H9 (cell line): ENCODE measurements at regions not wholly inside any gene's neighbourhood (a gene's known extent, or its start where the extent isn't known, plus 50 kb on each side); places are given as distances from the start of the nearest gene placed in this dataset.

Source experiments
- DNase-seq: peaks from one replicate; pipeline ENCODE4 v3.0.0-alpha.2; 2017
- H2AFZ ChIP-seq: one replicate; pipeline ENCODE4 v1.6.1; 2013; ENCODE audit warnings: mild to moderate bottlenecking, low read length, control low read depth, moderate library complexity
- H2AK5ac ChIP-seq: 2 replicates; pipeline ENCODE4 v1.6.1; 2013; ENCODE audit warnings: low read length, control low read depth, mixed read lengths; ENCODE audit not compliant: insufficient read length
- H2BK120ac ChIP-seq: one replicate; pipeline ENCODE4 v1.6.1; 2013; ENCODE audit warnings: low read depth, mild to moderate bottlenecking, low read length, control low read depth, inconsistent platforms; ENCODE audit not compliant: poor library complexity, severe bottlenecking
- H2BK12ac ChIP-seq: 2 replicates; pipeline ENCODE4 v1.6.1; 2013; ENCODE audit warnings: low read length, control low read depth, mixed read lengths, low read depth; ENCODE audit not compliant: insufficient read length
- H2BK15ac ChIP-seq: 2 replicates; pipeline ENCODE4 v1.6.1; 2013; ENCODE audit warnings: low read depth, low read length, control low read depth
- H2BK20ac ChIP-seq: one replicate; pipeline ENCODE4 v1.6.1; 2013; ENCODE audit warnings: low read depth, mild to moderate bottlenecking, low read length, control low read depth, inconsistent platforms; ENCODE audit not compliant: poor library complexity, severe bottlenecking
- H2BK5ac ChIP-seq: 2 replicates; pipeline ENCODE4 v1.6.1; 2013; ENCODE audit warnings: low read length, control low read depth, mixed read lengths; ENCODE audit not compliant: insufficient read length
- H3K14ac ChIP-seq: 2 replicates; pipeline ENCODE4 v1.6.1; 2013; ENCODE audit warnings: low read length, control low read depth; ENCODE audit not compliant: insufficient read depth
- H3K18ac ChIP-seq: 2 replicates; pipeline ENCODE4 v1.6.1; 2013; ENCODE audit warnings: low read depth, mild to moderate bottlenecking, mixed read lengths, low read length, control low read depth; ENCODE audit not compliant: insufficient read length
- H3K23ac ChIP-seq: 2 replicates; pipeline ENCODE4 v1.6.1; 2013; ENCODE audit warnings: low read length, control low read depth, mixed read lengths, low read depth; ENCODE audit not compliant: insufficient read length
- H3K23me2 ChIP-seq: 2 replicates; pipeline ENCODE4 v1.6.1; 2013; ENCODE audit warnings: low read depth, mild to moderate bottlenecking, mixed read lengths, low read length, control low read depth; ENCODE audit not compliant: insufficient read length, poor library complexity, severe bottlenecking
- H3K27ac ChIP-seq: 2 replicates; pipeline ENCODE4 v1.5.1; 2013; ENCODE audit warnings: low read length, control low read depth, mixed read lengths, low read depth; ENCODE audit not compliant: insufficient read length
- H3K27me3 ChIP-seq: 2 replicates; pipeline ENCODE4 v1.6.1; 2013; ENCODE audit warnings: low read length, control low read depth, inconsistent platforms; ENCODE audit not compliant: insufficient read depth
- H3K4ac ChIP-seq: 2 replicates; pipeline ENCODE4 v1.6.1; 2013; ENCODE audit warnings: low read depth, mild to moderate bottlenecking, control low read depth, inconsistent platforms, low read length, moderate library complexity
- H3K4me1 ChIP-seq: 2 replicates; pipeline ENCODE4 v1.6.1; 2013; ENCODE audit warnings: low read length, control low read depth, inconsistent platforms; ENCODE audit not compliant: insufficient read depth
- H3K4me2 ChIP-seq: 2 replicates; pipeline ENCODE4 v1.6.1; 2013; ENCODE audit warnings: low read length, control low read depth, mixed read lengths; ENCODE audit not compliant: insufficient read length, insufficient read depth
- H3K56ac ChIP-seq: 2 replicates; pipeline ENCODE4 v1.6.1; 2013; ENCODE audit warnings: low read depth, mild to moderate bottlenecking, mixed read lengths, low read length, control low read depth; ENCODE audit not compliant: insufficient read length
- H3K79me1 ChIP-seq: 2 replicates; pipeline ENCODE4 v1.6.1; 2013; ENCODE audit warnings: low read depth, mild to moderate bottlenecking, moderate library complexity, low read length, control low read depth, inconsistent platforms; ENCODE audit not compliant: insufficient read depth, poor library complexity, severe bottlenecking
- H3K79me2 ChIP-seq: 2 replicates; pipeline ENCODE4 v1.6.1; 2013; ENCODE audit warnings: low read length, control low read depth, inconsistent platforms; ENCODE audit not compliant: insufficient read depth
- H3K9ac ChIP-seq: 2 replicates; pipeline ENCODE4 v1.6.1; 2013; ENCODE audit warnings: low read length, control low read depth, mixed read lengths; ENCODE audit not compliant: insufficient read length; ENCODE audit errors: extremely low read depth
- H3K9me3 ChIP-seq: one replicate; pipeline ENCODE4 v1.6.1; 2013; ENCODE audit warnings: low read depth, low read length, inconsistent platforms; ENCODE audit not compliant: control insufficient read depth
- H3T11ph ChIP-seq: one replicate; pipeline ENCODE4 v1.6.1; 2013; ENCODE audit warnings: mild to moderate bottlenecking, low read length, control low read depth, inconsistent platforms
- H4K20me1 ChIP-seq: one replicate; pipeline ENCODE4 v1.6.1; 2013; ENCODE audit not compliant: control insufficient read depth, insufficient read length, insufficient read depth
- H4K5ac ChIP-seq: 2 replicates; pipeline ENCODE4 v1.6.1; 2013; ENCODE audit warnings: low read depth, mild to moderate bottlenecking, mixed read lengths, low read length, control low read depth; ENCODE audit not compliant: insufficient read length
- H4K8ac ChIP-seq: replicated peaks from 2 replicates; pipeline ENCODE4 v1.6.1; 2013; ENCODE audit warnings: low read length, control low read depth, mixed read lengths, low read depth; ENCODE audit not compliant: insufficient read length
- H4K91ac ChIP-seq: 2 replicates; pipeline ENCODE4 v1.6.1; 2013; ENCODE audit warnings: low read depth, mild to moderate bottlenecking, moderate library complexity, mixed read lengths, low read length, control low read depth; ENCODE audit not compliant: insufficient read length
- H3K27ac Mint-ChIP-seq, 3 experiments: 2 replicates in 2 of 3; 3 replicates in 1 of 3; pipeline ENCODE4 v1.8.0; 2020 to 2021; ENCODE audit warnings: mixed read lengths in 3 of 3, mild to moderate bottlenecking in 1 of 3, moderate library complexity in 1 of 3
- H3K27me3 Mint-ChIP-seq: 2 replicates; pipeline ENCODE4 v1.8.0; 2021; ENCODE audit warnings: low read depth, mild to moderate bottlenecking, moderate library complexity, mixed read lengths
- H3K36me3 Mint-ChIP-seq, 3 experiments: 2 replicates in 2 of 3; 3 replicates in 1 of 3; pipeline ENCODE4 v1.8.0; 2020 to 2021; ENCODE audit warnings: low read depth in 3 of 3, mixed read lengths in 3 of 3; ENCODE audit not compliant: insufficient read depth in 1 of 3
- H3K4me1 Mint-ChIP-seq, 2 experiments: 2 replicates each; pipeline ENCODE4 v1.8.0; 2020; ENCODE audit warnings: mixed read lengths in 2 of 2
- H3K4me3 Mint-ChIP-seq, 2 experiments: 2 replicates in 1 of 2; 3 replicates in 1 of 2; pipeline ENCODE4 v1.8.0; 2020 to 2021; ENCODE audit warnings: mild to moderate bottlenecking in 2 of 2, mixed read lengths in 2 of 2, moderate library complexity in 1 of 2
- H3K9me3 Mint-ChIP-seq, 2 experiments: 2 replicates in 1 of 2; 3 replicates in 1 of 2; pipeline ENCODE4 v1.8.0; 2020; ENCODE audit warnings: mild to moderate bottlenecking in 2 of 2, mixed read lengths in 2 of 2, moderate library complexity in 1 of 2
- WGBS: extraction: QIAGEN DNeasy Blood & Tissue Kit; methylation state at CpG from one replicate; pipeline ENCODE4 v1.1.7; 2013; ENCODE audit warnings: missing lambda C conversion rate, low lambda C conversion rate, mixed read lengths; ENCODE audit not compliant: insufficient read length; ENCODE audit errors: extremely low coverage; 5-methylcytosine and 5-hydroxymethylcytosine counted together
- TF ChIP-seq, protein P1 (sequence below): fragments of 200-600 bp; sonication (generic); conservative IDR thresholded peaks from 3 replicates; pipeline ENCODE4 v1.8.0; 2021; ENCODE audit warnings: antibody characterized with exemption, mild to moderate bottlenecking

- DNase-seq = no peak
Observed at GRCh38 chr16:77666771-77667170, 55.5 kb upstream of the NUDT7 start.

More at GRCh38 chr16:77666771-77667170, 55.5 kb upstream of the NUDT7 start:
- H3K79me1 ChIP-seq = no peaks in the 10 kb centered on the region
- H3K79me2 ChIP-seq = no peaks in the 10 kb centered on the region; the same call in 1 of the 2 replicates
- no peak overlapping the region for H2BK15ac ChIP-seq
- H3K56ac ChIP-seq = no peak overlapping the region
- H3K23ac ChIP-seq = no peak overlapping the region
- no peaks in the 10 kb centered on the region for H3K4me1 ChIP-seq
- Mint-ChIP-seq H3K4me1 (peaks cover 4% of the 10 kb centered on the region in 2 experiments; a peak in 1 of 4 replicates), H3K27me3 (peaks cover 16% of the 10 kb centered on the region), H3K9me3 (peaks cover 6 to 8% of the 10 kb centered on the region in 2 experiments; a peak in 4 of 5 replicates), H3K36me3 (peaks cover 0 to 8% (median 0%) of the 10 kb centered on the region in 3 experiments; a peak in 2 of 7 replicates), H3K27ac (no peak overlapping the region), H3K4me3 (no peak overlapping the region)
- H3K4ac ChIP-seq = no peak overlapping the region
- no peak overlapping the region for H2BK12ac ChIP-seq
- H4K91ac ChIP-seq = no peak overlapping the region
- H3K27ac ChIP-seq = no peak overlapping the region
- no peak overlapping the region for H3K18ac ChIP-seq
- H3K4me2 ChIP-seq = no peak overlapping the region
- H4K8ac ChIP-seq = no peak overlapping the region
- H4K5ac ChIP-seq = no peak overlapping the region
- H2AFZ ChIP-seq = no peak overlapping the region
- H4K20me1 ChIP-seq = no peaks in the 10 kb centered on the region
- no CpG with 5 or more reads among the region's 3 CpGs for WGBS
- no peaks in the 10 kb centered on the region for H3K23me2 ChIP-seq
- H3K27me3 ChIP-seq = no peaks in the 10 kb centered on the region; the same call in 1 of the 2 replicates
- no peak overlapping the region for H3K14ac ChIP-seq
- no peak overlapping the region for H2BK5ac ChIP-seq
- H3K9me3 ChIP-seq = no peaks in the 10 kb centered on the region
- no peak overlapping the region for H2BK20ac ChIP-seq
- TF ChIP-seq, protein P1, sequence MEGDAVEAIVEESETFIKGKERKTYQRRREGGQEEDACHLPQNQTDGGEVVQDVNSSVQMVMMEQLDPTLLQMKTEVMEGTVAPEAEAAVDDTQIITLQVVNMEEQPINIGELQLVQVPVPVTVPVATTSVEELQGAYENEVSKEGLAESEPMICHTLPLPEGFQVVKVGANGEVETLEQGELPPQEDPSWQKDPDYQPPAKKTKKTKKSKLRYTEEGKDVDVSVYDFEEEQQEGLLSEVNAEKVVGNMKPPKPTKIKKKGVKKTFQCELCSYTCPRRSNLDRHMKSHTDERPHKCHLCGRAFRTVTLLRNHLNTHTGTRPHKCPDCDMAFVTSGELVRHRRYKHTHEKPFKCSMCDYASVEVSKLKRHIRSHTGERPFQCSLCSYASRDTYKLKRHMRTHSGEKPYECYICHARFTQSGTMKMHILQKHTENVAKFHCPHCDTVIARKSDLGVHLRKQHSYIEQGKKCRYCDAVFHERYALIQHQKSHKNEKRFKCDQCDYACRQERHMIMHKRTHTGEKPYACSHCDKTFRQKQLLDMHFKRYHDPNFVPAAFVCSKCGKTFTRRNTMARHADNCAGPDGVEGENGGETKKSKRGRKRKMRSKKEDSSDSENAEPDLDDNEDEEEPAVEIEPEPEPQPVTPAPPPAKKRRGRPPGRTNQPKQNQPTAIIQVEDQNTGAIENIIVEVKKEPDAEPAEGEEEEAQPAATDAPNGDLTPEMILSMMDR = no peak
- H2BK120ac ChIP-seq = no peak overlapping the region
- H3K9ac ChIP-seq = no peak overlapping the region
- H3T11ph ChIP-seq = no peak overlapping the region
- no peak overlapping the region for H2AK5ac ChIP-seq
